ENCODE measurements at regions not wholly inside any gene's neighbourhood (a gene's known extent, or its start where the extent isn't known, plus 50 kb on each side); places are given as distances from the start of the nearest gene placed in this dataset.
"Not testable (repeated sequence)": the region's sequence is repeated elsewhere in the genome, so short reads cannot be mapped to it uniquely, and the experiment has no call there.

GRCh38 chr10:7069706-7070105, 341.1 kb downstream of the SFMBT2 start:
- no peak for DNase-seq (ENCODE audit: low read depth)

- no peak for DNase-seq (ENCODE audit: low read depth)
Observed at GRCh38 chr10:7056216-7056615, 354.6 kb downstream of the SFMBT2 start.

GRCh38 chr10:7054915-7055314, 355.9 kb downstream of the SFMBT2 start:
- no peak for DNase-seq (ENCODE audit: low read depth)

GRCh38 chr10:7053195-7053594, 357.6 kb downstream of the SFMBT2 start:
- no peak for DNase-seq (ENCODE audit: low read depth)

DNA sequence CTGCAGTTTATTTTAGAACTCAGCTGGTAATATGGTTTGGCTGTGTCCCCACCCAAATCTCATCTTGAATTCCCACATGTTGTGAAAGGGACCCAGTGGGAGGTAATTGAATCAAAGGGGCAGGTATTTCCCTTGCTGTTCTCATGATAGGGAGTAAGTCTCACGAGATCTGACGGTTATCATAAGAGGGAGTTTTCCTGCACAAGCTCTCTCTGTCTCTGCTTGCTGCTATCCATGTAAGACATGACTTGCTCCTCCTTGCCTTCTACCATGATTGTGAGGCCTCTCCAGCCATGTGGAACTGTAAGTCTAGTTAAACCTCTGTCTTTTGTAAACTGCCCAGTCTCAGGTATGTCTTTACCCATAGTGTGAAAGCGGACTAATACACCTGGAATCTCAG, 360.8 kb downstream of the SFMBT2 start:
- DNase-seq (ENCODE audit: low read depth), result not testable (repeated sequence)

- no peak for DNase-seq (ENCODE audit: low read depth)
Observed at GRCh38 chr10:7048061-7048460, 362.8 kb downstream of the SFMBT2 start.

- no peak for DNase-seq (ENCODE audit: low read depth)
Observed at GRCh38 chr10:7046615-7047014, 364.2 kb downstream of the SFMBT2 start.

DNA sequence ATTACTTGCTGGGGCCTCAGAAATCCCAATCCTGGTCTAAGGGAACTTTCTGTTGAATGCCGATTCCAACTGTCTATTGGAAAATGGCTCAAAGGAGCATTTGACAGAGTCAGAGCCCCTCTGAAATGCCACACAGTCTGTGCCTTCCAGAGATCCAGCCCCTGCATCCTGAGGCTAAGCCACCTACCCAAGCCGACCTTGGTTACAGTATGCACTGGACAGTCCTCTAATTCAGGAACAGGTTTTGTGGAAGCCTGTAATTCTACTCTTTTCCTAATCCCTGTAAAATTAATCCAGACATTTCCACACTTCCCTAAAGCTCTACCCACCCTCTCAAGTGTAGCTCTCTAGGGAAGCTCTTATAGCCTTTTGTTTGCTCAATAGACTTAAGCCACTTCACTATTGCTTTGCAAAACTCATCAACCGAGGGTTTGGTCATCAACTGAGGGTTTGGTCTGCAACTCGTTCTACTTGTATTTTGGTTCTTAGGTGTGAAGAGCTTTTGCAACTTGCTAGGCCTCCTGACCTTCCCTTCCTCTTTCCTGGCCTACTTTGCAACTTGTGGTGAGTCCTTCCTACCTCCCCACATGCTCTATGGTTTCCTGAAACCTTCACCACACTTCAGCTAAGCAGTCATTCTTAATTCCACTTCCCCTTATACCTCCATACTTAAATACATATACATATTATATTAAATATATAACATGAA, 364.8 kb downstream of the SFMBT2 start:
- DNase-seq (ENCODE audit: low read depth), result no peak

DNA sequence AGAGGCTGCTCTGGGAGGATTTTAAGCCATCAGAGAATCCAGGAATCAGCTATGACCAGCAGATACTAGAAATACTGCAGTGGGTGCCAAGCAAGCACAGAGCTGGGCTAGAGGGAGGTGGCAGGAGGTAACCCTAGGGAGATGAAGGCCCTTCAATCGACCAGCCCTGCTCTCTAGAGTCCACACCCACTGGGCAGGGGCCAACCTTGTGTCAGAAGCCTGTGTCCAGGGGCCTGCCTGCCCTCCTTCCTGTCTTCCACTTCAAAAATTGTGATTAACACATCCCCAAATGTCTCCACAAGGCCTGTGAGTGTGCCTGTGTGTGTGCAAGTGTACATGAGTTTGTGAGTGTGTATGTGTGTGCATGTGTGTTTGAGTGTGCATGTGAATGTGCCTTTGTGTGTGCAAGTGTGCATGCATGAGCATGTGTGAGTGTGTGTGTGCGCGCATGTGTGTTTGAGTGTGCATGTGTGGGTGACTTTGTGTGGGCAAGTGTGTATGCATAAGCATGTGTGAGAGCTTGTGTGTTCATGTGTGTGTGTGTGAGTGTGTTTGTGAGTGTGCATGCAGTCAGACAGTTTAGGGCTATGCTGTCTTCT, 367.7 kb downstream of the SFMBT2 start:
- no peak for DNase-seq (ENCODE audit: low read depth)

GRCh38 chr10:7042419-7043054, 368.3 kb downstream of the SFMBT2 start:
- DNase-seq (ENCODE audit: low read depth), result no peak

DNA sequence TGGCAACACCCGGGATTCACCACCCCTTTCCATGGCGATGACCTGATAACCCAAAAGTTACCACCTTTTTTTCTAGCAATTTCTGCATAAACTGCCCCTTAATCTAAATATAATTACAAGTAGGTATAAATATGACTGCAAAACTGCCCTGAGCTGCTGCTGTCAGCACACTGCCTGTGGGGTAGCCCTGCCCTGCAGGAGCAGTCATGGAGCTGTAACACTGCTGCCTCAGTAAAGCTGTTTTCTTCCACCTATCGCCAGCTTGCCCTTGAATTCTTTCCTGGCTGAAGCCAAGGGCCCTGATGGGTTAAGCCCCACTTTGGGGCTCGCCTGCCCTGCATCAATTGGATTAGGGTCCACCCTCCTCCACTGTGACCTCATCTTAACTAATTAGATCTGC, 368.8 kb downstream of the SFMBT2 start:
- DNase-seq (ENCODE audit: low read depth), result no peak

DNA sequence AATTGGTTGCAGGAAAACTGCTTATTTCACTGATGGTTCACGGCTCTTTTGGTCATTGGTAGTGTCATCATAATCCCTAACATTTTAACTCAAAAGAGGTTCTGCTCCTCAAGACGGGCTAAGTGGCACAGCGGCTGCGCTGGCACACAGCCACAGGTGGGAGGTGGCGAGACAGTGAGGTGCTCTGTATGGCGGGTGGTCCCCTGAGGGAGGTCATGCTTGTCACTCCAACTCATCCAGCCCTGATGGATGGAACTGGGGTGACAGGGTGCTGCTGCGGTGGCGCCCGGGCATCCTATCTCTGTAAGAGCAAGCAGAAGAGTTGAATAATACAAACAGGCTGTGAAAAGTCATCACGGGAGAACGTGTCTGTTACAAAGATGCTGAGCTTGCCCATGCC, 370.2 kb downstream of the SFMBT2 start:
- DNase-seq (ENCODE audit: low read depth), result no peak

GRCh38 chr10:7039859-7040258, 371.0 kb downstream of the SFMBT2 start:
- DNase-seq (ENCODE audit: low read depth), result no peak

GRCh38 chr10:7038416-7038815, 372.4 kb downstream of the SFMBT2 start:
- DNase-seq (ENCODE audit: low read depth), result no peak

GRCh38 chr10:7037434-7037833, 373.4 kb downstream of the SFMBT2 start:
- not testable (repeated sequence) for DNase-seq (ENCODE audit: low read depth)

- no peak for DNase-seq (ENCODE audit: low read depth)
Observed at GRCh38 chr10:7036951-7037350, 373.9 kb downstream of the SFMBT2 start.

DNA sequence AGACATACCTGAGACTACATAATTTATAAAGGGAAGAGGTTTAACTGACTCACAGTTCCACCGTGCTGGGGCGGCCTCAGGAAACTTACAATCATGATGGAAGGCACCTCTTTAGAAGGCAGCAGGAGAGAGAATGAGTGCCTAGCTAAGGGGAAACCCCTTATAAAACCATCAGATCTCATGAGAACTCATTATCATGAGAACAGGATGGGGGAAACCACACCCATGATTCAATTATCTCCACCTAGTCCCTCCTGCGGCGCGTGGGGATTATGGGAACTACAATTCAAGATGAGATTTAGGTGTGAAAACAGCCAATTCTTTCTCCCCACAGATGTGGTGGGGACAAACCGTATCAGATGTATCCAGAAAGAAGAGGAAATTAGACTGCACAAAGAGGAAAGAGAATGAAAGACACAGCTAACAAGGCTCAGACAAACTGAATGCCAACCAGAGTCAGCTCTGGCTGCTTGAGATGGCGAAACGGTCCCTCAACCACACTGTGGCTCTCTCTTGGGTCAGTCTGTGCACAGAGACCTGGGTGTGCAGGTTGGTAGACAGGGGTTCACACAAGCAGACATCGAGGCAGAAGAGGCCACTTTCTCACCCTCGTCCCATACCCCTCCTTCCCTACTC, 375.6 kb downstream of the SFMBT2 start:
- no peak for DNase-seq (ENCODE audit: low read depth)

GRCh38 chr10:7033031-7033430, 377.8 kb downstream of the SFMBT2 start:
- DNase-seq (ENCODE audit: low read depth), result no peak

DNA sequence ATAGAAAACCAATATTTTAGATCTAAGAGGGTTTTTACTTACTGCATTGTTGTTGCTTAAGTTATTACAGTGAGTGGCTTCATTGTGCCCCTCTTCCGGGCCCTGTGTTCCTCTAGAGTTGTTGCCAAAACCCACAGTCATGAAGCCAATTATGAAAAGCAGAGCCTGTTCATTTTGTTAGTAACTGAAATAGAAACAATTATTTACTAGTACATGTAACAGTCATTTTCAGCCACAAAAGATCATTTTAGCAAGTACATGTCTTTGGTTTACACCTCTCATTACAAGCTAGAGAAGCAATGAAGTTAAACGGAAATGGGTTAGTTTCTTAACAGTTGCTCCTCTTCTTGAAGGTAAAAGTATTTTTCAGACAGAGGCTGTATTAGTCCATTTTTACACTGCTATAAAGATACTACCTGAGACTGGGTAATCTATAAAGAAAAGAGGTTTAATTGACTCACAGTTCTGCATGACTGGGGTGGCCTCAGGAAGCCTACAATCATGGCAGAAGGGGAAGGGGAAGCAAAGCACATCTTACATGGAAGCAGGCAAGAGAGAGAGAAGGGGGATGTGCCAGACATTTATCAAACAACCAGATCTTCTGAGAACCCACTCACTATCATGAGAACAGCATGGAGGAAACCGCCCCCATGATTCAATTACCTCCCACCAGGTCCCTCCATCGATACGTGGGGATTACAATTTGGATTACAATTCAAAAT, 380.5 kb downstream of the SFMBT2 start:
- DNase-seq (ENCODE audit: low read depth), result no peak

GRCh38 chr10:7029672-7030071, 381.2 kb downstream of the SFMBT2 start:
- no peak for DNase-seq (ENCODE audit: low read depth)

DNA sequence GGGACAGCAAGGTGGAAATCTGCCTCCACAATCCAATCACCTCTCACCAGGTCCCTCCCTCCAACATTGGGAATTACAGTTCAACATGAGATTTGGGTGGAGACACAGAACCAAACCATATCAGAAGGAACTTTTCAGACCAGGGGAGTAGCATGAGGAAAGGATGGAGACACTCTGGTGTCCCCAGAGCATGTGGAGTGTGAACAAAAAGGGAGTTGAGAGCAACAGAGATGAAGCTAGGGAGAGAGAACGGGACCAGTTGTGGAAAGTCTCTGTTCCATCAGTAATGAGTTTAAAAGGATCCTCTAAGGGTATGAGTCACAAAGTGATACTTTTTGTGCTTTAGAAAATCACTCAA, 382.0 kb downstream of the SFMBT2 start:
- DNase-seq (ENCODE audit: low read depth), result no peak

Measured in myocyte (in vitro differentiated cells).